Hepatic stellate cell (primary cell): ENCODE measurements at regions not wholly inside any gene's neighbourhood (a gene's known extent, or its start where the extent isn't known, plus 50 kb on each side); places are given as distances from the start of the nearest gene placed in this dataset.

Source experiments
- DNase-seq: peaks from one replicate; pipeline ENCODE4 v3.0.0; 2011; ENCODE audit warnings: low spot score

- no peak for DNase-seq
Observed at GRCh38 chr7:22005151-22005550, 59.5 kb upstream of the CDCA7L start.

GRCh38 chr7:22002726-22003125 is 57.0 kb upstream of the CDCA7L start:
- no peak for DNase-seq

- peak; percentile 70 for DNase-seq
Observed at GRCh38 chr7:22001345-22002004, 55.8 kb upstream of the CDCA7L start.

GRCh38 chr7:21999896-22000295 is 54.2 kb upstream of the CDCA7L start:
- no peak for DNase-seq

- no peak for DNase-seq
Observed at GRCh38 chr7:21996641-21997040, 50.9 kb upstream of the CDCA7L start.
